ENCODE measurements at regions not wholly inside any gene's neighbourhood (a gene's known extent, or its start where the extent isn't known, plus 50 kb on each side); places are given as distances from the start of the nearest gene placed in this dataset.
"Not testable (repeated sequence)": the region's sequence is repeated elsewhere in the genome, so short reads cannot be mapped to it uniquely, and the experiment has no call there.

GRCh38 chr16:73131156-73131862 is 83.4 kb upstream of the ZFHX3 start:
- DNase-seq = no peak

- no peak for DNase-seq
Measured at GRCh38 chr16:73129455-73129854, 81.5 kb upstream of the ZFHX3 start.

DNA sequence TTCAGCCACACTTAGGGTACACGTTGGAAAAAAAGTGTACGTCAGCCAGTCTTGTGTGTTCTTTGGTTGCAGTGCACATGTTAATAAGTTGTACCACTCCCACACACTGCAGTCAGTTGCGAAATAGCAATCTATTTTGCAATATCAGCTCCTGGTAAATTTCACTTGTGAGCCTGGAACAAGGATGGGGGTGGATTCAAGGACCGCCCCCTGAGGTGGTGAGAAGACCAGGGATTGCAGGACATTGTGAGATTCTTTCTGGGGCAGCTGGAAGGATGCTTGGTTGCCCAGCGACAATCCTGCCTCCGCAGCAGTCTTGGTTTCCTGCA is 78.6 kb upstream of the ZFHX3 start:
- no peak for DNase-seq

DNA sequence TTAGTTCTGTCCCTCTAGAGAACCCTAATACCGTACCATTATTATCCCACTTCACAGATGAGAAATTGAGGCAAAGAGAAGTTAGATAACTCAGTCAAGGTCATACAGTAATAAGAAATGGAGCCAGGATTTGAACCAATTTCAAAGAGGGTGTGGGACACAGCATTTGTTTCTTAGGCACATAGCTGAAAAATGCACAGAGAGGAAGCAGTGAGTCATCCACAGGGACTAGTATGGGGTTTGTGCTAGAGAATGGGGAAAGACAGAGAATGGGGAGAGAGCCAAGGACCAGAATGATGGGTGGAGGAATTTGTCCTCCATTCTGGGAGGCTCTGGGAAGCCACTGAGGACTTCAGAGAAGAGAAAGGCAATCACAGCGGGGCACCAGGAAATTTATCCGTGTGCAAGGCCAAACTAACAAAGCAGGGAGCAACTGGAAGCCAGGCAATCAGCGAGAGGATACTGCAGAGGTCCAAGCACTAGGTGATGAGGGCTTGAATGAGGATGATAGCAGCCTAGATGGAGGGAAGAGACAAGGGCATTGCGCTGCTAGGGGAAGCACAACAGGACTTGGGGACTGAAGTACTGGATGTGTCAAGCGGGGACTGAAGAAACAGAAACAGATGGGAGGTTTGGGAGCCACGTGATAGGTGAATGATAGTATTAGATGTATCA is 78.1 kb upstream of the ZFHX3 start:
- no peak for DNase-seq

DNA sequence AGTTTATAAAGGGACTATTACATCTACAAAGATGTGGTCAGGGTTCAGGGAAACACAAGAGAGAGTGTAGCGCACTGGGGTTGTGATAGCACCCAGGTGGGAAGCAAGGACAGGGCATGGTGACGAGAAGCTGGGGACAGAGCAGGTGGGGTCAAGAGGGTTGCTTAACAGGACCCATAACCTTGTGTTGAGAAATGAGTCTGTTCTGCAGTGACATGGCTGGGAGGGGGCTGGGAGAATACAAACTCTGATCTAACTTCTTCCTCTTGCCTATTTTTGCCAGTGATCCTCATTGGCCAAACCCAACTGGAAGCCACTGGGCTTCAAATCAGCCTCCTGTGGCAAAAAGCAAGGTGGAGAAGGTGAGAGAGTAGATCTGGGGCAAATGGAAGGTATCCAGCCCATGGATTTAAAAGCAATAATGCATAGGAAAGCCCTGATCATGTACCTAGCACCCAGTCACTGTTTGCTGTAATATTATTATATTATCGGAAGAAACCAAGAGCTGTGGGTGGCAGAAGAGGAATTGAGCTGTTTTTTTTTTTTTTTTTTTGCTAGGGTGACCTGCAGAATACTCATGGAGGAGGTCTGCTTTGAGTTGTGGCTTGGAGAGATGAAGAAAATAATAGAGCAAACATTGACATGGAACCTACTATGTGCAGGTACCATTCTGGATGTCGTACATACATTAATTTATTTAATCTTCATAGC is 76.9 kb upstream of the ZFHX3 start:
- no peak for DNase-seq

- no peak for DNase-seq
Measured at GRCh38 chr16:73124097-73124652, 76.2 kb upstream of the ZFHX3 start.

DNA sequence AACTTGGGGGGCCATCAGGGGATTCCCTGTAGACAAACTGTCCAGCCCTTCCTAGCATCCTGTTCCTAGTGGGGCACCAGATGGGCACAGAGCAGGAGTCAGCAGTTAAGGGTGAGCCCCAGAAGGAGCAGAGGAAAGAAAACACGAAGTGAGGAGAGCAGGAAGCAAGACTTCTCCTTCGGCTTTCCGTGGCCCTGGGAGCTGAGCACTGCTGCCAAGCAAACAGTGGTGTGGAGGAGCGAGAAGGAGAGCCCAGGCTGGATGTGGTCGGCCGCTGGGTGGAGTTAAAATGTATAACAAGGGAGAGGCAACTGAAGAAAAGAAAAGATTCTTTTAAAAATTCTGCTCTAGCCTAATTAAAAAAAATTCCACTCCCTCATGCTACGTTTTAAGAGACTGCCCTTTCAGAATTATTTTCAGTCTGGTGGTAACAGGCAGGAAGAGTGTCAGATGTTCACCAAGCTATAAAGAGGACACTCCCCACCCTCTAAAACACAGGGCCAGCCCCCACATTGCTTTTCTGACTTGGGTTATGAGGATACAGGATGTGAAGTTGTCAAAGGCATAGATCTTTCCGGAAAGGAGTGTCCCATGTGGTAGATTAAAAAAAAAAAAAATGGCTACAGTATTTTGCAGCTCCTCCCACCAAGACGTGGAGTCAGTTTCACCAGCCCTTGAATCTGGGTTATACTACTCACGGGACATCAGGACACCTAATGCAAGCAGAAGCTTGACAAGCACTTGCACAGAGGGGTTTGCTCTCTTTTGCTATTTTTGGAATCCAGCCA is 74.9 kb upstream of the ZFHX3 start:
- DNase-seq = peak; percentile 17

DNA sequence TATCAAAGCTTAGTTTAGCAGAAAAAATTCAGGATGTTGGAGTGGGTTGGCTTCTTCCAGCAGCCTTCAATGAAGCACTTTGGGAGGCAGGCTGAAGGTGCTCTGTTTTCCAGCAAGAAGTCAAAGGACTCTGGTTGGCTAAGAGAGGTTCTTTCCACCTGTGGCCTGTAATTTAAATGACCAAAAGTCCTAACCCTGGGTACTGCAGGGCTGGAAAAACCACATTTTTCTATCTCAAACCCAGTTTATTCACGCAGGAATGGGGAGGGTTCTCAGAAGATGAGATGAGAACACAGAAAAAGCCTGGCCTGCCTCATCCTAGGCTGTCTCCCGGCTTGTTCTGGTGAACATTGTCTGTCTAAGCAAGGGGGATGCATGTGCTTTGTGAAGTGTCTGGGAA is 68.6 kb upstream of the ZFHX3 start:
- no peak for DNase-seq

DNA sequence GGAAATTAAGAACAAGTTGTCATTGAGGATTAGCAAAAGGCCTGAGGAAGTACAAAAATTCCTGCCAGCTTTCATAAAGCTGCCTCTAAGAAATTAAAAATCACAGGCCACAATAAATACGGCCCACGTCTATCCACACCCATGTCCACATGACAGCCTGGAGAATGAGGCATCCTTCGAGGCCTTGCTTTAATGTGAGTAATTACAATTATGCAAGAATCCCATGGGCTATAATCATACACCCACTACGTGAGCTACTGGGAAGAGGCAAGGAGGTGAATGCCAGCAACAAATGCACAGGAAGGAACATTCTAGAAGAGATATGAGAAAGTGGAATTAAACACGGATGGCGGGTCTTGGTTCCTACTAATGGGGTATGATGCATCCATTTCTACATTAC is 65.4 kb upstream of the ZFHX3 start:
- no peak for DNase-seq

DNA sequence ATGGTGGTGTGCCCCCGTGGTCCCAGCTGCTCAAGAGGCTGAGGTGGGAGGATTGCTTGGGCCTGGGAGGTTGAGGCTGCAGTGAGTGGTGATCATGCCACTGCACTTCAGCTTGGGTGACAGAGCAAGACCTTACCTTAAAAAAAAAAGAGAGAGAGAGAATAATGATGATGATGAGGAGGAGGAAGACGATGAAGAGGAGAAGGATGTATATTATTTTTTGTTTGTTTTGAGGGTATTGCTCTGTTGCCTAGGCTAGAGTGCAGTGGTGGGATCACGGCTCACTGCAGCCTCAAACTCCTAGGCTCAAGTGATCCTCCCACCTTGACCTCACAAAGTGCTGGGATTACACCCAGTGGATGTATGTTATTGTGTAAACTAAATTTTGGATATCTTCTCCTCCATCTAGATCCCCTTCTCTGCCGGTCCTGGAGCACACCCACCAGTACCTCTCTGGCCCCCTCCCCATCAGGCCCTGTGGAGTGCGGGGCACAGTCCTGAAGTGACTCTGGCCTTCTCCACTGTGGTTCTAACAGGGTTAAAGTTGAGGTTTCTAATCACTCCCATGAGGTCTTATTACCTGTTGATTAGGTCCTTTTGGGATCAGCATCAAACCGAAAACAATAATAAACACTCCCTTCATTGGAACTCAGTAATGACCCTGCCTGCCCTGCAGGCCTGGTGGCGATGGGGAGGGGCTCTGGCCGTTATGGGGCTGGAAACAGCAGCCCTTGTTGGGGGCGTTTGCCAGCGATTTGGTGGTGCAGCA is 60.5 kb upstream of the ZFHX3 start:
- no peak for DNase-seq

DNA sequence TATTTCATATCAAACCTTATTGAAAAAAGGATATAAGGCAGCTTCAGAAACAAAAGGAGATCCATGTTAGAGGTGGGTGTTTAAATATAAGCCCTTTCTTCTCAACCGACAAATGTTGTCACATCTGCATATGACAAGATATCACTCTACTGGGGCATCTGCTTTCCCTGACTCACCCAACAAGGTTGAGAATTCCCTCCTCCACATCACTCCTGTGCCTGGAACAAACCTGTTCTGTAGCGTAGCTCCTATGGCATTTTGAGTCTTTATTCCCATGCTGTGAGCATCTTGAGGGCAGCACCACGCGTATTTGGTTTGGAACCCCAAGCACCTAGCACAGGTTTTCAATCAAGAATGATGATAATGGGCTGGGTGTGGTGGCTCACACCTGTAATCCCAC is 59.4 kb upstream of the ZFHX3 start:
- DNase-seq = no peak

GRCh38 chr16:73106329-73107034 is 58.6 kb upstream of the ZFHX3 start:
- DNase-seq = no peak

DNA sequence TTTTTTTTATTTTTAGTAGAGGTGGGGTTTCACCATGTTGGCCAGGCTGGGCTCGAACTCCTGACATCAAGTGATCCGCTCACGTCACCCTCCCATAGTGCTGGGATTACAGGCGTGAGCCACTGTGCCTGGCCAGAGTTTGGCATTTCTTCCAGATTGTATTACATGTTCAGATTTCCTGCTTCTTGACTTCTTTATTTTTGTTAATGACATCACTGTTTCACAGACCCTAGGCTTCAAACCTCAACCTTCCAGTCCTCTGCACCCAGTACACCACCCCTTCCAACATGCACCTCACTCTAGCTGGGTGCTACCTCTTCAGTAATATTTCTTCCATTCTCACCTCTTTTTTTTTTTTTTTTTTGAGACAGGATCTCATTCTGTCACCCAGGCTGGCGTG is 53.6 kb upstream of the ZFHX3 start:
- DNase-seq = no peak

DNA sequence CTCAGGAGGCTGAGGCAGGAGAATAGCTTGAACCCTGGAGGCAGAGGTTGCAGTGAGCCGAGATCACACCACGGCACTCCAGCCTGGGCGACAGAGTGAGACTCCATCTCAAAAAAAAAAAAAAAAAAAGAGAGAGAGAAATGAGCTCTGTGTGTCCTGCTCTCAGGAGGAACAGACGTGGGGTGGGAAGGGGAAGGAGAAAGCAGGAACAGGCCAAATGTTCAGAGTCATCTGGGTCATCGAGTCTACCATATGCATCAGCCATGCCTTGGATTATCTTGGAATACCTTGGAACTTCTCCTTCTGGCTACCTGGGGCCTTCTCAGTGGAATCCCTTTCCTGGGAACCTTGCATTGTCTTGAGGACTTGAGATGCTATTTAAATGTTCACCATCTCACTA is 51.7 kb upstream of the ZFHX3 start:
- not testable (repeated sequence) for DNase-seq
